ENCODE measurements at regions not wholly inside any gene's neighbourhood (a gene's known extent, or its start where the extent isn't known, plus 50 kb on each side); places are given as distances from the start of the nearest gene placed in this dataset.

DNA sequence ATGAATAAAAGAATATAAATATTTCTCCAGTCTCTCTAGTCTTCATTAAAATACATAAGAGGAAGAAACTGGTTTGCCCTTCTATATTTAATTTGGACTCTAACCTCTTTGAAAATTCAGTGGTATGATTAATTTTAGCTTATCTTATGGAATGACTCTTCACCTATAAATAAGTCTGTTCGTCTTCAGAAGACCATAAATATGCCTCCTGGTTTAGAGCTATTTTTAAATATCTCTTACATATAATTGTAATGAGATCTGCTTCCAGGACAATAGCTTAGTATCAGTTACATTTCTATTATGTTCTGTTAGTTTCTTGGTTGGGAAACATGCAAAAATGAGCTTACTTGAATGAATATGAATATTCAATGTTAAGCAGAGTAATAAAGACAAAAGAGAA is 257.5 kb upstream of the HMGA2 start:
- TF ChIP-seq, protein P1, sequence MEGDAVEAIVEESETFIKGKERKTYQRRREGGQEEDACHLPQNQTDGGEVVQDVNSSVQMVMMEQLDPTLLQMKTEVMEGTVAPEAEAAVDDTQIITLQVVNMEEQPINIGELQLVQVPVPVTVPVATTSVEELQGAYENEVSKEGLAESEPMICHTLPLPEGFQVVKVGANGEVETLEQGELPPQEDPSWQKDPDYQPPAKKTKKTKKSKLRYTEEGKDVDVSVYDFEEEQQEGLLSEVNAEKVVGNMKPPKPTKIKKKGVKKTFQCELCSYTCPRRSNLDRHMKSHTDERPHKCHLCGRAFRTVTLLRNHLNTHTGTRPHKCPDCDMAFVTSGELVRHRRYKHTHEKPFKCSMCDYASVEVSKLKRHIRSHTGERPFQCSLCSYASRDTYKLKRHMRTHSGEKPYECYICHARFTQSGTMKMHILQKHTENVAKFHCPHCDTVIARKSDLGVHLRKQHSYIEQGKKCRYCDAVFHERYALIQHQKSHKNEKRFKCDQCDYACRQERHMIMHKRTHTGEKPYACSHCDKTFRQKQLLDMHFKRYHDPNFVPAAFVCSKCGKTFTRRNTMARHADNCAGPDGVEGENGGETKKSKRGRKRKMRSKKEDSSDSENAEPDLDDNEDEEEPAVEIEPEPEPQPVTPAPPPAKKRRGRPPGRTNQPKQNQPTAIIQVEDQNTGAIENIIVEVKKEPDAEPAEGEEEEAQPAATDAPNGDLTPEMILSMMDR (conservative IDR thresholded peaks at IDR 0.05) = no peak
- no peak for TF ChIP-seq EZH2 (IDR thresholded peaks at IDR 0.05; ENCODE audit: low read depth)

All from PC-9 (cell line).